HCT116 (cell line): ENCODE measurements at regions not wholly inside any gene's neighbourhood (a gene's known extent, or its start where the extent isn't known, plus 50 kb on each side); places are given as distances from the start of the nearest gene placed in this dataset.

Source experiments
- ATAC-seq: fragments of 200-7000 bp; cut with Tn5 transposase; 2 replicates; pipeline ENCODE4 v1.9.1; 2020; ENCODE audit warnings: mild to moderate bottlenecking, moderate library complexity
- BruUV-seq: library from RNA; stranded (reverse); fragments of 400-500 nt; replicated peaks from 2 replicates; lab custom pipeline; 2021; lab: Mats Ljungman, UMichigan
- CTCF ChIA-PET: fragments of 300-600 bp; sonication (Branson Sonifier 250); formaldehyde crosslinking; loops from one replicate; lab custom pipeline; 2021; ENCODE audit warnings: antibody characterized with exemption; lab: Charles Lee
- POLR2A ChIA-PET: fragments of 300-600, 350-600 bp; sonication (Branson Sonifier 250); formaldehyde crosslinking; loops from one replicate; lab custom pipeline; 2021; ENCODE audit warnings: antibody characterized with exemption; lab: Charles Lee
- RAD21 ChIA-PET, 2 experiments: fragments of 300-600 bp; sonication (Branson Sonifier 250); formaldehyde crosslinking; loops; one replicate each; lab custom pipeline; 2023; ENCODE audit warnings: low total read pairs in 2 of 2; ENCODE audit not compliant: uncharacterized antibody in 2 of 2, unreplicated experiment in 2 of 2, low non-redundant PET in 1 of 2; lab: Charles Lee
- DNase-seq: peaks from one replicate; pipeline ENCODE4 v3.0.0-alpha.2; 2010; ENCODE audit warnings: low read depth, low spot score
- H2AFZ ChIP-seq: fragments of 200-600 bp; shearing (Covaris generic), sonication (generic); 2 replicates; pipeline ENCODE4 v1.6.1; 2017; ENCODE audit warnings: low read depth, mixed run types, mixed read lengths, antibody characterized with exemption, low read length; ENCODE audit not compliant: poor library complexity, severe bottlenecking
- H3K27ac ChIP-seq: 2 replicates; pipeline ENCODE4 v1.5.1; 2012; ENCODE audit warnings: low read depth, low read length
- H3K27me3 ChIP-seq: fragments of 200-600 bp; sonication (generic); 2 replicates; pipeline ENCODE4 v1.6.1; 2016; ENCODE audit warnings: mixed run types, low read length, mixed read lengths; ENCODE audit not compliant: insufficient read depth
- H3K36me3 ChIP-seq, 2 experiments: fragments of 200-500 bp in 1 of 2; fragments of 200-600 bp in 1 of 2; sonication (Bioruptor generic) in 1 of 2; sonication (generic) in 1 of 2; 2 replicates each; pipeline versions ENCODE4 v1.5.1 to v1.6.1; 2014 to 2016; ENCODE audit warnings: low read length in 2 of 2, inconsistent platforms in 1 of 2, mixed read lengths in 1 of 2, mixed run types in 1 of 2; ENCODE audit not compliant: insufficient read depth in 2 of 2, control insufficient read depth in 1 of 2
- H3K4me1 ChIP-seq, 2 experiments: fragments of 200-600 bp in 1 of 2; sonication (generic) in 1 of 2; 2 replicates each; pipeline versions ENCODE4 v1.5.1 to v1.6.1; 2012 to 2017; ENCODE audit warnings: low read length in 2 of 2, inconsistent platforms in 1 of 2, mild to moderate bottlenecking in 1 of 2, mixed read lengths in 1 of 2, mixed run types in 1 of 2, moderate library complexity in 1 of 2; ENCODE audit not compliant: insufficient read depth in 2 of 2, control insufficient read depth in 1 of 2
- H3K4me2 ChIP-seq: fragments of 200-600 bp; sonication (generic); 2 replicates; pipeline ENCODE4 v1.6.1; 2017; ENCODE audit warnings: mixed run types, low read length, mixed read lengths
- H3K4me3 ChIP-seq, 2 experiments: fragments of 200-600 bp in 1 of 2; sonication (generic) in 1 of 2; replicated peaks in 1 of 2; 2 replicates each; pipeline ENCODE4 v1.5.1; 2011 to 2016; ENCODE audit warnings: low read length in 2 of 2, control low read depth in 1 of 2, low read depth in 1 of 2, mild to moderate bottlenecking in 1 of 2, mixed read lengths in 1 of 2, mixed run types in 1 of 2
- H3K79me2 ChIP-seq: fragments of 200-600 bp; sonication (generic); 2 replicates; pipeline ENCODE4 v1.6.1; 2017; ENCODE audit warnings: mild to moderate bottlenecking, mixed run types, low read length, moderate library complexity, mixed read lengths; ENCODE audit not compliant: insufficient read depth
- H3K9ac ChIP-seq: fragments of 200-600 bp; sonication (generic); 2 replicates; pipeline ENCODE4 v1.6.1; 2016; ENCODE audit warnings: low read length, mixed read lengths
- H3K9me2 ChIP-seq: fragments of 200-600 bp; sonication (generic), shearing (Covaris generic); 2 replicates; pipeline ENCODE4 v1.6.1; 2017; ENCODE audit warnings: mixed run types, mild to moderate bottlenecking, moderate library complexity; ENCODE audit not compliant: insufficient read depth
- H3K9me3 ChIP-seq, 2 experiments: fragments of 200-500 bp in 1 of 2; fragments of 200-600 bp in 1 of 2; sonication (Bioruptor generic) in 1 of 2; sonication (generic) in 1 of 2; 2 replicates each; pipeline ENCODE4 v1.6.1; 2014 to 2017; ENCODE audit warnings: low read length in 2 of 2, mixed read lengths in 2 of 2, inconsistent platforms in 1 of 2, low read depth in 1 of 2, mild to moderate bottlenecking in 1 of 2, mixed run types in 1 of 2, moderate library complexity in 1 of 2; ENCODE audit not compliant: control insufficient read depth in 1 of 2, insufficient read depth in 1 of 2
- H4K20me1 ChIP-seq: fragments of 200-600 bp; sonication (generic), shearing (Covaris generic); 2 replicates; pipeline ENCODE4 v1.6.1; 2017; ENCODE audit warnings: mixed run types, mild to moderate bottlenecking, moderate library complexity; ENCODE audit not compliant: insufficient read depth
- CEBPB ChIP-seq: IDR thresholded peaks from 2 replicates; pipeline ENCODE4 v1.6.1; 2012; ENCODE audit warnings: low read depth
- EGR1 ChIP-seq: IDR thresholded peaks from 2 replicates; pipeline ENCODE4 v1.6.1; 2012; ENCODE audit warnings: low read depth
- ELF1 ChIP-seq: IDR thresholded peaks from 2 replicates; pipeline ENCODE4 v1.6.1; 2012; ENCODE audit warnings: low read depth, borderline replicate concordance
- EZH2phosphoT487 ChIP-seq: fragments of 200-600 bp; IDR thresholded peaks from 2 replicates; pipeline ENCODE4 v1.6.1; 2018; ENCODE audit warnings: antibody characterized with exemption, borderline replicate concordance
- FOSL1 ChIP-seq: IDR thresholded peaks from 2 replicates; pipeline ENCODE4 v1.6.1; 2012; ENCODE audit warnings: low read depth
- POLR2AphosphoS5 ChIP-seq: IDR thresholded peaks from 2 replicates; pipeline ENCODE4 v1.6.1; 2011; ENCODE audit warnings: mild to moderate bottlenecking, low read depth, low read length, moderate library complexity
- RAD21 ChIP-seq: IDR thresholded peaks from 2 replicates; pipeline ENCODE4 v1.6.1; 2012; ENCODE audit warnings: low read depth, mild to moderate bottlenecking
- SIN3A ChIP-seq: IDR thresholded peaks from 2 replicates; pipeline ENCODE4 v1.6.1; 2012; ENCODE audit warnings: low read depth
- SP1 ChIP-seq: IDR thresholded peaks from 2 replicates; pipeline ENCODE4 v1.6.1; 2012; ENCODE audit warnings: low read depth
- SRF ChIP-seq: IDR thresholded peaks from 2 replicates; pipeline ENCODE4 v1.6.1; 2012; ENCODE audit warnings: low read depth
- YY1 ChIP-seq: IDR thresholded peaks from 2 replicates; pipeline ENCODE4 v1.6.1; 2011; ENCODE audit warnings: low read length, low read depth, moderate library complexity, mild to moderate bottlenecking; ENCODE audit not compliant: insufficient replicate concordance; ENCODE audit errors: extremely low read depth
- ZFX ChIP-seq: fragments of 450-650 bp; IDR thresholded peaks from 2 replicates; pipeline ENCODE4 v1.6.1; 2017
- ZNF274 ChIP-seq: fragments of 200-500 bp; sonication (Bioruptor generic); IDR thresholded peaks from 2 replicates; pipeline ENCODE4 v1.6.1; 2014; ENCODE audit warnings: mild to moderate bottlenecking, low read depth, low read length, inconsistent platforms
- intact Hi-C: fragments of 100-400 bp; cut with micrococcal nuclease; formaldehyde crosslinking; loops from 2 replicates; pipeline ENCODE4 v1.10.0; 2022
- TF ChIP-seq, protein P1 (sequence below): IDR thresholded peaks from 2 replicates; pipeline ENCODE4 v1.6.1; 2012
- TF ChIP-seq, protein P2 (sequence below): IDR thresholded peaks from 2 replicates; pipeline ENCODE4 v1.6.1; 2012
- TF ChIP-seq, protein P3 (sequence below): IDR thresholded peaks from 2 replicates; pipeline ENCODE4 v1.6.1; 2011; ENCODE audit warnings: mild to moderate bottlenecking, low read length, moderate library complexity; ENCODE audit not compliant: insufficient replicate concordance; ENCODE audit errors: extremely low read depth
- TF ChIP-seq, protein P4 (sequence below), 3 experiments: fragments of 200-600 bp in 1 of 3; sonication (generic) in 1 of 3; IDR thresholded peaks in 2 of 3; conservative IDR thresholded peaks in 1 of 3; 2 replicates each; pipeline ENCODE4 v1.5.1; 2012 to 2017; ENCODE audit warnings: low read depth in 2 of 3, low read length in 2 of 3, antibody characterized with exemption in 1 of 3, borderline replicate concordance in 1 of 3, control low read depth in 1 of 3, mild to moderate bottlenecking in 1 of 3, mixed read lengths in 1 of 3, mixed run types in 1 of 3, moderate library complexity in 1 of 3; ENCODE audit not compliant: insufficient read depth in 1 of 3

DNA sequence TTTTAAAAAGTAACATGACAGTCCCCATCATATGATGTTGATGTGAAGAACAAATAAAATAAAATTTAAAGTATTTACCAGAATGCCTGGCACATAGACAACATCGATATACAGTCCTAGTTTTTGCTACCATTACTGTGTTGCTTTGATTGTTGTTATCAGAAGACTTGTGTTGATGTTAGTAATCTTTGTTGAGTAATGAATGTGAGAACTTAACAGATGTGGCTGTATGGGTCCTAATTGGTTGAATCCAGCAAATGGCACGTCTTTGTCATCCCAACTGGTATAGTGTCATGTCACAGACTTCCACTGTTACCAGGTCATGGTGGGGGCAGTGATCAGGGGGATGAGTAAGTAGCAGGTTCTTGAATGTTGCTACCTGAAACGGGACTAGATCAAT lies 1151.4 kb upstream of the CDH8 start:
- no peaks in the 10 kb centered on the region for H4K20me1 ChIP-seq
- CTCF ChIA-PET: no interaction called here
- H3K4me3 ChIP-seq: no peak overlapping the region
- intact Hi-C loops: no loop called here
- H3K4me2 ChIP-seq: no peak overlapping the region
- POLR2A ChIA-PET: no interaction called here
- TF ChIP-seq POLR2AphosphoS5: no peak
- no peak for TF ChIP-seq EZH2phosphoT487
- TF ChIP-seq CEBPB: no peak
- no peak for TF ChIP-seq YY1
- TF ChIP-seq, all 23 proteins: peak for 0
- peaks cover 6 to 17% of the 10 kb centered on the region in 2 experiments; a peak in 2 of 4 replicates for H3K9me3 ChIP-seq
- DNase-seq: no peak
- no peak overlapping the region for H3K9ac ChIP-seq
- H3K27ac ChIP-seq: no peak overlapping the region
- no peaks in the 10 kb centered on the region for H3K79me2 ChIP-seq
- RAD21 ChIA-PET: no interaction called here
- H3K36me3 ChIP-seq: no peaks in the 10 kb centered on the region
- no peak for ATAC-seq
- BruUV-seq: no TSS peak
- no peaks in the 10 kb centered on the region for H3K4me1 ChIP-seq
- no peaks in the 10 kb centered on the region for H3K9me2 ChIP-seq
- no peak overlapping the region for H2AFZ ChIP-seq
- no peaks in the 10 kb centered on the region for H3K27me3 ChIP-seq

DNA sequence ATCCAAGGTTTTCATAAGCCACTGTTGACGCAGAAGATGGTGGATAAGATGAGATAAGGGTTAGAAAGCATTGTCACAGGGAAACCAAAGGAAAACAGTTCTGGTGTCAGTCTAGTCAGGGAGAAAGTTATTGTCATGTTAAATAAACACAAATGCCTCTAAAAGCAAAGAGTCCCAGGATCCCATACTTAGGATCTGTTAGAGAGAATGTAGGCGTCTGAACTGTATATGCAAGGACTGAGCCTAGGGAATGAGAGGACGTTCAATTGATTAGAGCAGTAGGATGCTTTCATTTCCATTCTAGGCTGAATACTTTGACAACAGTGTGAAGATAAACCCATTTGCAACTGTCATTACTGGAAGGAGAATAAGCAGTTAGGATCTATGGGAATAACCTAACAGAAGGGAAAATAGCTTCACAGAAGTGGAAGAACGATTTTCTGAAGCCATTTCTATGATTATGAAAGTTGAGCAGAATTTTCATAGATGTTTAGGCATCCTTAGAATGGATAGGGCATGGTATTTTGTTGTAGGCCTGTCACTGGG lies 1149.1 kb upstream of the CDH8 start:
- H3K4me1 ChIP-seq: no peaks in the 10 kb centered on the region
- no peak overlapping the region for H2AFZ ChIP-seq
- ChIA-PET RAD21 (no interaction called here), POLR2A (no interaction called here), CTCF (no interaction called here)
- no peak for DNase-seq
- no peak overlapping the region for H3K4me3 ChIP-seq
- no peaks in the 10 kb centered on the region for H4K20me1 ChIP-seq
- intact Hi-C loops: no loop called here
- no peaks in the 10 kb centered on the region for H3K36me3 ChIP-seq
- BruUV-seq: no TSS peak
- H3K9me2 ChIP-seq: no peaks in the 10 kb centered on the region
- no peak for ATAC-seq
- H3K27ac ChIP-seq: no peak overlapping the region
- H3K79me2 ChIP-seq: no peaks in the 10 kb centered on the region
- no peak overlapping the region for H3K9ac ChIP-seq
- H3K9me3 ChIP-seq: peaks cover 10 to 17% of the 10 kb centered on the region in 2 experiments; a peak in 2 of 4 replicates
- no peaks in the 10 kb centered on the region for H3K27me3 ChIP-seq
- H3K4me2 ChIP-seq: no peak overlapping the region
- no peak for TF ChIP-seq RAD21
- no peak for TF ChIP-seq SP1
- TF ChIP-seq POLR2AphosphoS5: no peak
- no peak for TF ChIP-seq ZFX
- no peak for TF ChIP-seq SRF
- TF ChIP-seq, protein P1, sequence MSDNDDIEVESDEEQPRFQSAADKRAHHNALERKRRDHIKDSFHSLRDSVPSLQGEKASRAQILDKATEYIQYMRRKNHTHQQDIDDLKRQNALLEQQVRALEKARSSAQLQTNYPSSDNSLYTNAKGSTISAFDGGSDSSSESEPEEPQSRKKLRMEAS: no peak
- no peak for TF ChIP-seq ZNF274
- TF ChIP-seq EZH2phosphoT487: no peak
- no peak for TF ChIP-seq YY1
- TF ChIP-seq EGR1: no peak
- no peak for TF ChIP-seq ELF1
- TF ChIP-seq, protein P2, sequence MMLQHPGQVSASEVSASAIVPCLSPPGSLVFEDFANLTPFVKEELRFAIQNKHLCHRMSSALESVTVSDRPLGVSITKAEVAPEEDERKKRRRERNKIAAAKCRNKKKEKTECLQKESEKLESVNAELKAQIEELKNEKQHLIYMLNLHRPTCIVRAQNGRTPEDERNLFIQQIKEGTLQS: no peak
- TF ChIP-seq CEBPB: no peak
- no peak for TF ChIP-seq SIN3A
- TF ChIP-seq, protein P3, sequence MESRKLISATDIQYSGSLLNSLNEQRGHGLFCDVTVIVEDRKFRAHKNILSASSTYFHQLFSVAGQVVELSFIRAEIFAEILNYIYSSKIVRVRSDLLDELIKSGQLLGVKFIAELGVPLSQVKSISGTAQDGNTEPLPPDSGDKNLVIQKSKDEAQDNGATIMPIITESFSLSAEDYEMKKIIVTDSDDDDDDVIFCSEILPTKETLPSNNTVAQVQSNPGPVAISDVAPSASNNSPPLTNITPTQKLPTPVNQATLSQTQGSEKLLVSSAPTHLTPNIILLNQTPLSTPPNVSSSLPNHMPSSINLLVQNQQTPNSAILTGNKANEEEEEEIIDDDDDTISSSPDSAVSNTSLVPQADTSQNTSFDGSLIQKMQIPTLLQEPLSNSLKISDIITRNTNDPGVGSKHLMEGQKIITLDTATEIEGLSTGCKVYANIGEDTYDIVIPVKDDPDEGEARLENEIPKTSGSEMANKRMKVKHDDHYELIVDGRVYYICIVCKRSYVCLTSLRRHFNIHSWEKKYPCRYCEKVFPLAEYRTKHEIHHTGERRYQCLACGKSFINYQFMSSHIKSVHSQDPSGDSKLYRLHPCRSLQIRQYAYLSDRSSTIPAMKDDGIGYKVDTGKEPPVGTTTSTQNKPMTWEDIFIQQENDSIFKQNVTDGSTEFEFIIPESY: no peak
- TF ChIP-seq, protein P4, sequence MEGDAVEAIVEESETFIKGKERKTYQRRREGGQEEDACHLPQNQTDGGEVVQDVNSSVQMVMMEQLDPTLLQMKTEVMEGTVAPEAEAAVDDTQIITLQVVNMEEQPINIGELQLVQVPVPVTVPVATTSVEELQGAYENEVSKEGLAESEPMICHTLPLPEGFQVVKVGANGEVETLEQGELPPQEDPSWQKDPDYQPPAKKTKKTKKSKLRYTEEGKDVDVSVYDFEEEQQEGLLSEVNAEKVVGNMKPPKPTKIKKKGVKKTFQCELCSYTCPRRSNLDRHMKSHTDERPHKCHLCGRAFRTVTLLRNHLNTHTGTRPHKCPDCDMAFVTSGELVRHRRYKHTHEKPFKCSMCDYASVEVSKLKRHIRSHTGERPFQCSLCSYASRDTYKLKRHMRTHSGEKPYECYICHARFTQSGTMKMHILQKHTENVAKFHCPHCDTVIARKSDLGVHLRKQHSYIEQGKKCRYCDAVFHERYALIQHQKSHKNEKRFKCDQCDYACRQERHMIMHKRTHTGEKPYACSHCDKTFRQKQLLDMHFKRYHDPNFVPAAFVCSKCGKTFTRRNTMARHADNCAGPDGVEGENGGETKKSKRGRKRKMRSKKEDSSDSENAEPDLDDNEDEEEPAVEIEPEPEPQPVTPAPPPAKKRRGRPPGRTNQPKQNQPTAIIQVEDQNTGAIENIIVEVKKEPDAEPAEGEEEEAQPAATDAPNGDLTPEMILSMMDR (IDR thresholded peaks at IDR 0.05 in 2 of 3, conservative IDR thresholded peaks at IDR 0.05 in 1 of 3; ENCODE audit: borderline replicate concordance in 1 of 3, insufficient read depth in 1 of 3, low read depth in 2 of 3, low read length in 2 of 3): no peak
- no peak for TF ChIP-seq FOSL1
